ENCODE measurements at regions not wholly inside any gene's neighbourhood (a gene's known extent, or its start where the extent isn't known, plus 50 kb on each side); places are given as distances from the start of the nearest gene placed in this dataset.

DNA sequence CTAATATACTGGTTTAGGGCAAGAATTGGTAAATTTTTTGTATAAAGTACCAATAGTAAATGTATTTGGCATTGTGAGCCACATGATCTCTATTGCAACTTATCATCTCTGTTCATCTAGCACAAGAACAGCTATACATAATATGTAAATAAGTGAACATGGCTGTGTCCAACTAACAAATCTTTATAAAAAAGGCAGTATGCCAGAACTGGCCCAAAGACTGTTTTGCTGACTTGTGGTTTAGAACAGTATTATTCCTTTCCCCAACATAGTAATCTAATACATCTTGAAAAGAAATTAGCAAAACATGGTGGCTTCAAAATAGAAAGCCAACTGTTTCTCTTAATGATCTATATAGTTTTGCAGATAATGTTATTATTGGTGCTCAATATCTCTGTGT lies 441.4 kb upstream of the CELF4 start:
- Histone ChIP-seq H3K36me3 (ENCODE audit: low read depth, missing control alignments) (no peaks in the 10 kb centered on the region), H3K4me1 (peaks cover 1% of the 10 kb centered on the region), H3K27me3 (no peaks in the 10 kb centered on the region), H3K27ac (no peak overlapping the region), H3K9me3 (no peaks in the 10 kb centered on the region), H3K4me3 (no peak overlapping the region)
- intact Hi-C loops (cut with DNase I; ENCODE audit: low total_unique reads): no loop called here
- DNase-seq: no peak
- TF ChIP-seq, protein P1, sequence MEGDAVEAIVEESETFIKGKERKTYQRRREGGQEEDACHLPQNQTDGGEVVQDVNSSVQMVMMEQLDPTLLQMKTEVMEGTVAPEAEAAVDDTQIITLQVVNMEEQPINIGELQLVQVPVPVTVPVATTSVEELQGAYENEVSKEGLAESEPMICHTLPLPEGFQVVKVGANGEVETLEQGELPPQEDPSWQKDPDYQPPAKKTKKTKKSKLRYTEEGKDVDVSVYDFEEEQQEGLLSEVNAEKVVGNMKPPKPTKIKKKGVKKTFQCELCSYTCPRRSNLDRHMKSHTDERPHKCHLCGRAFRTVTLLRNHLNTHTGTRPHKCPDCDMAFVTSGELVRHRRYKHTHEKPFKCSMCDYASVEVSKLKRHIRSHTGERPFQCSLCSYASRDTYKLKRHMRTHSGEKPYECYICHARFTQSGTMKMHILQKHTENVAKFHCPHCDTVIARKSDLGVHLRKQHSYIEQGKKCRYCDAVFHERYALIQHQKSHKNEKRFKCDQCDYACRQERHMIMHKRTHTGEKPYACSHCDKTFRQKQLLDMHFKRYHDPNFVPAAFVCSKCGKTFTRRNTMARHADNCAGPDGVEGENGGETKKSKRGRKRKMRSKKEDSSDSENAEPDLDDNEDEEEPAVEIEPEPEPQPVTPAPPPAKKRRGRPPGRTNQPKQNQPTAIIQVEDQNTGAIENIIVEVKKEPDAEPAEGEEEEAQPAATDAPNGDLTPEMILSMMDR (IDR thresholded peaks at IDR 0.05): no peak
- no peak for TF ChIP-seq POLR2A (IDR thresholded peaks at IDR 0.05)

DNA sequence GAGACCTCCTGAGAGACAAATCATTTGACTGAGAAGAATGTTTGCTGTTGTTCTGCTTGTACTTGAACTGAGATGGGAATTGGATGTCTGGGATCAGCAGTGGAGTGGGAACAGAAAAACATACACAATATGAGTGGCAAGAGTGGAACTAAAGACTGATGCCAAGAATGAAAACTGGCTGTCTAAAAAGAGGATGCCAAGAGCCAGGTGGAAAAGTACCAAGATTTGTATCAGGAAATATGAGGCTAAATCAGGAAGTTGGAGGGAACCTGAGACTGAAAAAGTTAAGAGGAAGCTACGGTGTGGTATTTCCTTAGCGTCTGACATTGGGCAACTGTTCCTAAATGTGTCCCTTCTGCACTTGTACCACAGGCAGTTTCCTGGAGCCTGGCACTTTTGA lies 440.9 kb upstream of the CELF4 start:
- no peak for DNase-seq
- Histone ChIP-seq H3K9me3 (no peaks in the 10 kb centered on the region), H3K27me3 (no peaks in the 10 kb centered on the region), H3K4me1 (no peaks in the 10 kb centered on the region), H3K36me3 (ENCODE audit: low read depth, missing control alignments) (no peaks in the 10 kb centered on the region), H3K4me3 (no peak overlapping the region), H3K27ac (no peak overlapping the region)
- intact Hi-C loops (cut with DNase I; ENCODE audit: low total_unique reads): no loop called here
- 64 to 66% methylated on average over 2 of the region's 2 CpGs for WGBS, 2 donors
- TF ChIP-seq, protein P1 (IDR thresholded peaks at IDR 0.05): no peak
- no peak for TF ChIP-seq POLR2A (IDR thresholded peaks at IDR 0.05)

DNA sequence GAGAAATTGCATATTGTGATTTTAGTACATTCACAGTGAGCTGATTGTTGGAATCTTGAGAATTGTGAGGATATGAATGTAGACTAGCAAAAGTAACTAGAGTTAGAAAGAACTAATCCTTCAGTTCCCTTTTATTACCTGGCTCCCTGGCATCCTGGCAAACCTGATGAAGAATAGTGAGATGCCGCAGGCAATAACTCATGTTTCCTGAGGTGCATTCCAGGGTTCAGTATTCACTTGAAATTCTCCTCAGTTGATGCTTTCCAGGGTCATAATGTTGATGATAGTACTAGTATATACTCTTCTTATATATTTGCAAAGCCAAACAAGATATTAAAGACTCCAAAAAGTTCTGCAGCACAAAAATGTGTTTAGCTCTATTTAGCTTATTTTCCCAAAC lies 432.1 kb upstream of the CELF4 start:
- Histone ChIP-seq H3K4me3 (no peak overlapping the region), H3K27ac (no peak overlapping the region), H3K36me3 (ENCODE audit: low read depth, missing control alignments) (no peaks in the 10 kb centered on the region), H3K9me3 (no peaks in the 10 kb centered on the region), H3K4me1 (no peaks in the 10 kb centered on the region), H3K27me3 (no peaks in the 10 kb centered on the region)
- 93 to 100% methylated on average over 1 of the region's 1 CpG for WGBS, 2 donors
- intact Hi-C loops (cut with DNase I; ENCODE audit: low total_unique reads): no loop called here
- no peak for DNase-seq
- no peak for TF ChIP-seq POLR2A (IDR thresholded peaks at IDR 0.05)
- TF ChIP-seq, protein P1 (IDR thresholded peaks at IDR 0.05): no peak

DNA sequence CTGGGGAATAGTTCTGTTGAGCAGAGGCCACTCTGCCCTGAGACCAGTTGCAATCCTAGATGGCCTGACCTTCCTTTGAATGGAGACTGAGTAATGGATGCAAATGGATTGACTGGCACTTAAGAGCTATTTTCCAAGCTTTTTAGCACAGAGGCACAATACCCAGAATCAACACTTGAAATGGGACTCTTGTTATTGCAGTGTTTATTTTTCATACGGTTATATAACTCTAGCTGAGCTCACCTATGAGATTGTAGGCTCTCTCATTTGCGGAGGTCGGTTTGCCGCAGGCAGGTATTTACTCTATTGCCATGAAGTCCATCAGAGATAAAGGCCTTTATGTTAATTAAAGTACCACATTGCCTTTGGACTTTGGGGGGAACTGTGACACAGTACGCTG lies 422.3 kb upstream of the CELF4 start:
- DNase-seq: no peak
- H3K36me3 ChIP-seq (ENCODE audit: low read depth, missing control alignments): no peaks in the 10 kb centered on the region
- no peaks in the 10 kb centered on the region for H3K4me1 ChIP-seq
- 87 to 94% methylated on average over 5 of the region's 5 CpGs for WGBS, 2 donors
- H3K27ac ChIP-seq: no peak overlapping the region
- no peaks in the 10 kb centered on the region for H3K27me3 ChIP-seq
- no peak overlapping the region for H3K4me3 ChIP-seq
- intact Hi-C loops (cut with DNase I; ENCODE audit: low total_unique reads): no loop called here
- no peak for TF ChIP-seq POLR2A (IDR thresholded peaks at IDR 0.05)
- TF ChIP-seq, protein P1 (IDR thresholded peaks at IDR 0.05): no peak
- H3K9me3 ChIP-seq: no peaks in the 10 kb centered on the region

DNA sequence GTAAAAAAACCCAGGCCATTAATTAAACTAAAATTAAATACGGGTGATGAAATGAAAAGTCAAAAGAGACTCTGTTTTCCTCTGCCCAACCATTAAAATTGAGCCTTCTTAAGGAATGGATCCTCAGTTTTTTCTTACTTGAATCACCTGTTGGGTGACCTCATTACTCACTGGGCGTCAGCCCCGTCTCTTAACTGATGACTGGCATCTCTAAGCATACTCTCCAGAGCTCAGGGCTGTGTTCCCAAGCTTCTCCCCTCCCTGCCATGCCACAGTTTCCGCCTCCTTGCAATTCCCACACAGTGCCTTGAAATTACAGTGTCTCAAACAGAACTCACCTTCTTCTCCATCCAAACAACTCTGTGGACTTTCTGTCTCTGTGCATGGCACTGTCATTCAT lies 421.1 kb upstream of the CELF4 start:
- no peak overlapping the region for H3K4me3 ChIP-seq
- H3K9me3 ChIP-seq: no peaks in the 10 kb centered on the region
- no peaks in the 10 kb centered on the region for H3K4me1 ChIP-seq
- H3K27me3 ChIP-seq: no peaks in the 10 kb centered on the region
- no peak overlapping the region for H3K27ac ChIP-seq
- no peaks in the 10 kb centered on the region for H3K36me3 ChIP-seq (ENCODE audit: low read depth, missing control alignments)
- no peak for TF ChIP-seq POLR2A (IDR thresholded peaks at IDR 0.05)
- TF ChIP-seq, protein P1 (IDR thresholded peaks at IDR 0.05): no peak
- 83 to 89% methylated on average over 4 of the region's 4 CpGs for WGBS, 2 donors
- no peak for DNase-seq
- intact Hi-C loops (cut with DNase I; ENCODE audit: low total_unique reads): no loop called here

All from testis (tissue), 2 donors.